ENCODE measurements at regions not wholly inside any gene's neighbourhood (a gene's known extent, or its start where the extent isn't known, plus 50 kb on each side); places are given as distances from the start of the nearest gene placed in this dataset.
"Not testable (repeated sequence)": the region's sequence is repeated elsewhere in the genome, so short reads cannot be mapped to it uniquely, and the experiment has no call there.

DNA sequence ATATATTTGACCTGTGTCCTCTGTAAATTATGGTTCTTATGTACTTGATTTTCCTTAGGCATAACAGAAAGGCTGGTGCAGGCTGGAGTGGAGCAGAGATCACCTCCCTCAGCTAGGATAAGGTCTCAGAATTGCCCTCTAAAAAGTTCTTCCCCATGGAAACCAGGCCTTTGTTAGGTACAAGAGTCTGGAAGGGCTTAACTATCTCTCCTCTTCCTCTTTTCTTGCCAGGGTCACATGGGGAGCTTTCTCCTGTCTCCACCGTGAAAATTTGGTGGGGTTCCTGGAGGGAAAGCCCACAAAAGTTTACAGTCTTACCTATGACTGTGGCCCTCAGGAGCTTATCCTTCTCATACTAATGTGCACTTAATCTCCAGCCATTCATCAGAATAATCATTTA lies 633.2 kb downstream of the MCTP2 start:
- no peak overlapping the region for H3K4me2 ChIP-seq
- no peaks in the 10 kb centered on the region for H3K36me3 ChIP-seq
- no peak overlapping the region for H3K27ac ChIP-seq
- no peak for TF ChIP-seq Cebpa-rat (IDR thresholded peaks at IDR 0.05)
- peaks cover 13% of the 10 kb centered on the region for H3K9me3 ChIP-seq
- H4K20me1 ChIP-seq = no peaks in the 10 kb centered on the region
- no peaks in the 10 kb centered on the region for H3K27me3 ChIP-seq
- H3K4me1 ChIP-seq = no peaks in the 10 kb centered on the region
- H3K4me3 ChIP-seq = no peak overlapping the region
- H3K9ac ChIP-seq = no peak overlapping the region

DNA sequence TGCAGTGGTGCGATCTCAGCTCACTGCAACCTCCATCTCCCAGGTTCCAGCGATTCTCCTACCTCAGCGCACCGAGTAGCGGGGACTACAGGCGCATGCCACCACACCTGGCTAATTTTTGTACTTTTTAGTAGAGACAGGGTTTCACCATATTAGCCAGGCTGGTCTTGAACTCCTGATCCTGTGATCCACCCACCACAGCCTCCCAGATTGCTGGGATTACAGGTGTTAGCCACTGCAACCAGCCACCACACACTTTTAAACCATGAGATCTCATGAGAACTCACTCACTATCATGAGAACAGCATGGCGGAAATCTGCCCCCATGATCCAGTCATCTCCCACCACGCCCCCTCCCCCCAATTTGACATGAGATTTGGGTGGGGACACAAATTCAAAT lies 636.9 kb downstream of the MCTP2 start:
- H3K4me1 ChIP-seq, H3K4me2 ChIP-seq, H3K9ac ChIP-seq, H3K27me3 ChIP-seq, H3K4me3 ChIP-seq, H3K36me3 ChIP-seq, H4K20me1 ChIP-seq, H3K27ac ChIP-seq: not testable (repeated sequence)
- peaks cover 11% of the 10 kb centered on the region for H3K9me3 ChIP-seq

DNA sequence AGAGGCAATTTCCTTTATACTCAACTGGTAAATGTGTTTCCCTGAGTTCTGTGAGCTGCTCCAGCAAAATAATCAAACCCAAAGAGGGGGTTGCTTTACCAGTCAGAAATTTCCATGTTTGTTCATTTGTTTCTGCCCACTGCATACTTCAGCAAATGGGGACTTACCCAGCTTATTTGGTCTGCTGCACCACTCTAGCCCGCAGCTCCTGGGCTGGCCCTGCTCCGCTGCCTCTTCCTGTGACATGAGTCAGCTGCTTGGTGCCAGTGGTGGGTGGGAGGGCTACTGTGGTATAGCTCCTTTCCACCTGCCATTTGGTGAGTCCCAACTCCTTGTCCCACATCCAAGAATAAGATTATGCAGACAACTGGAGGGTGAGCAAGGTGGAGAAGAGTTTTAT lies 644.2 kb downstream of the MCTP2 start:
- no peak for TF ChIP-seq Cebpa-rat (IDR thresholded peaks at IDR 0.05)
- no peak overlapping the region for H3K27ac ChIP-seq
- H3K4me3 ChIP-seq = no peak overlapping the region

DNA sequence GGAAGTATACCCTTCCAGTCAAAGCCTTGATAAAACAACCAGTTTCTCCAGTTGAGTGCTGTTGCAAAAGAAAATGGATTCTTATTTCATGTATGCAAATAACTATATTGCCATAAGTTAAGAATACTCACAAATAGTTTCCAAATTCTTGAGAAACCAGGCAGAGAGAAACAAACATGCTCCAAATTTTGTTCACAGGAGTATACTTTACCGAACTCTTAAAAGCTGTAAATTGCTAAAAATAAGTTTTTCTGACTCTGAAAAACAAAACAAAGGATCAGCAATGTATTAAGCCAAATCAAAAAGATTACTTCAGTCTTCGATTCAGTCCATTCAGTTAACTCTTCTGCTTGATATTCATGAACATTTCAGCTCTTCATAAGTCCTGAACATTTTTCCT lies 646.5 kb downstream of the MCTP2 start:
- no peak overlapping the region for H3K4me3 ChIP-seq
- no peaks in the 10 kb centered on the region for H3K4me1 ChIP-seq
- peaks cover 25% of the 10 kb centered on the region for H3K9me3 ChIP-seq
- H3K27ac ChIP-seq = no peak overlapping the region
- H3K27me3 ChIP-seq = no peaks in the 10 kb centered on the region
- H3K4me2 ChIP-seq = no peak overlapping the region
- no peak for TF ChIP-seq Cebpa-rat (IDR thresholded peaks at IDR 0.05)
- no peak overlapping the region for H3K9ac ChIP-seq
- no peaks in the 10 kb centered on the region for H3K36me3 ChIP-seq
- no peaks in the 10 kb centered on the region for H4K20me1 ChIP-seq

More for the DNA sequence above, 644.2 kb downstream of the MCTP2 start:
- Histone ChIP-seq H3K36me3 (no peaks in the 10 kb centered on the region), H4K20me1 (no peaks in the 10 kb centered on the region), H3K9me3 (peaks cover 25% of the 10 kb centered on the region), H3K27me3 (no peaks in the 10 kb centered on the region), H3K9ac (no peak overlapping the region), H3K4me1 (no peaks in the 10 kb centered on the region), H3K4me2 (no peak overlapping the region)

DNA sequence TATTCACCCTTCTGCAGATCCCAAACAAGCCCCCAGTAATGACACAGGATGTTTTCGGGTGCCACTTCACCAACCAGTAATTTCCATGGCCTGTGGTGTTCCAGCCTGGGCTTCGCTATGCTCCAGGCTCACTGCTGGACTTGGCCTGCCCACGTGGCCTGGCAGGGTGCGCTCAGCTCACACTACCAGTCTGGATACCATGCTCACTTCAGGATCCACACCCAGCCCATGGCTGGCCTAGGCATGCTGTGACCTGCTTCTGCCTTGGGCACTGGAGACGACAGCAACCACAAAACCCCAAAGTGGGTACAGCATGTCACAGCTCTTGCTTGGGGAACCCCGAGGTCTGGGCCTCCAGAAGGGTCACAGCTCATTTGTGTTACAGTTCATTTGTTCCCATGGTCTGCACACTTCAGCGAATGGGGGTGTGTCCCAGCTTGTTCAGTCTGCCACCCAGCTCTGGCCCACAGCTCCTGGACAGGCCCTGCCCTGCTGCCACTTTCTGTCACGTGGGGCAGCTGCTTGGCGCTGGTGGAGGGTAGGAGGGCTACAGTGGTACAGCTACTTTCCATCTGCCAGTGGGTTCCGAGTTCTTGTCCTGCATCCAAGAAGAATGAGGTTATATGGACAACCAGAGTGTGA lies 650.8 kb downstream of the MCTP2 start:
- H3K27me3 ChIP-seq = no peaks in the 10 kb centered on the region
- H3K27ac ChIP-seq = no peak overlapping the region
- H3K4me1 ChIP-seq = no peaks in the 10 kb centered on the region
- no peak for TF ChIP-seq Cebpa-rat (IDR thresholded peaks at IDR 0.05)
- H3K4me3 ChIP-seq = no peak overlapping the region
- H4K20me1 ChIP-seq = no peaks in the 10 kb centered on the region
- H3K4me2 ChIP-seq = no peak overlapping the region
- H3K9me3 ChIP-seq = peaks cover 9% of the 10 kb centered on the region; the same call in 1 of the 2 replicates
- H3K36me3 ChIP-seq = no peaks in the 10 kb centered on the region
- H3K9ac ChIP-seq = no peak overlapping the region

DNA sequence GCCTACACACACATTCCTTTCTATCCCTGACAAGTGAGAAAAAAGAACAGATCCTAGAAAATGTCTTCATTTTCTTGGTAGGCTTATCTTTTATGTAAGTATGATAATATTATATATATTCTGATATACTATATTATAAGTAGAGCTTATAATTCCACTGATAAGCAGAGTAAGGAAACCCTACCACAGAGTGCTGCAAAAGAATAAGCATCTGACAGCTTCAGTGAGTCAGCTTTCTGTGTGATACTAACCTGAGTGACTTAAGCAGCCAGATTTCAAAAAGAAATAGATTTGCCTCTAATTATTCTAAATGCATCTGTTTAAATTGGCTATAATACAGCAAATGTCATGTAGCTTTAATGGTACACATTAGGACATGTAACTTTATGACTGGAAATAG lies 656.0 kb downstream of the MCTP2 start:
- no peaks in the 10 kb centered on the region for H3K36me3 ChIP-seq
- H3K27me3 ChIP-seq = no peaks in the 10 kb centered on the region
- no peak overlapping the region for H3K9ac ChIP-seq
- no peaks in the 10 kb centered on the region for H3K4me1 ChIP-seq
- no peak overlapping the region for H3K4me3 ChIP-seq
- no peak overlapping the region for H3K27ac ChIP-seq
- no peaks in the 10 kb centered on the region for H4K20me1 ChIP-seq
- no peaks in the 10 kb centered on the region; the same call in 1 of the 2 replicates for H3K9me3 ChIP-seq
- TF ChIP-seq Cebpa-rat (IDR thresholded peaks at IDR 0.05) = no peak
- H3K4me2 ChIP-seq = no peak overlapping the region

DNA sequence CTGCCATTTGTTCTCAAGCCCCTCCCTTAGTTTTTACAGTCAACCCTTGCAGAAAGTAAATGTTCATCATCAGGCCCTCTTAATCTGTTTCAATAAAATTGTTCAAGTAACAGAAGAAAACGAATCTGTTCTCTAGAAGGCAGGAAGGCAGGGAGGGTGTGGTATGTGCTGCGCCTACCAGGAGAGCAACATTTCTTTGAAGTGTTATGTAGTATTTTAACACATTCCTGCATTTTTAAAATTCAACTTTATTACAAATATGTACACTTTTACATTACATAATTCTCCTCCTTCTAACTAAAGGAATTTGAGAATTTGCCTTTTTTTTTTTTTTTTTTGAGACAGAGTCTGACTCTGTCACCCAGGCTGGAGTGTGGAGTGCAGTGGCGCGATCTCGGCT lies 657.8 kb downstream of the MCTP2 start:
- no peaks in the 10 kb centered on the region for H3K9me3 ChIP-seq
- H4K20me1 ChIP-seq = no peaks in the 10 kb centered on the region
- TF ChIP-seq Cebpa-rat (IDR thresholded peaks at IDR 0.05) = no peak
- H3K4me1 ChIP-seq = no peaks in the 10 kb centered on the region
- H3K36me3 ChIP-seq = no peaks in the 10 kb centered on the region
- H3K4me2 ChIP-seq = no peak overlapping the region
- no peak overlapping the region for H3K9ac ChIP-seq
- no peak overlapping the region for H3K27ac ChIP-seq
- H3K4me3 ChIP-seq = no peak overlapping the region
- H3K27me3 ChIP-seq = no peaks in the 10 kb centered on the region

DNA sequence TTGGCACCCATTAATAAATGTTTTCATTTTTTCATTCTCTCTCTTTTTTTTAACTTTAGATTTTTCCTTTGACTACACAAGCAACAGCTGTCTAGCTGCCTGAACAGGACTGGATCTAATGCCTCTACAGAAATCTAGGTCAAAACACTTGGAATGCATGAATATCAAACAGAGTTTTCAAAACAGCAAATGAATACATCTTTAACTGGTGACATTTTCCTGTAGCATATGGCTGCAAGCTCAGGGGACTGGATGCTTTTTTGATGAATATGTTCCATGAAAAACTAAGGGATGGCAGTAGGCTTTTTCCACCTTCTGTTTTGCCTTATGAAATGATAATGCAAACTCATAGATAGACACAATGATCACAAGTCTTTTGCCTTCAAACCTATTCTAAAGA lies 661.7 kb downstream of the MCTP2 start:
- Histone ChIP-seq H3K36me3 (no peaks in the 10 kb centered on the region), H3K4me2 (no peak overlapping the region), H3K4me3 (no peak overlapping the region), H3K27ac (no peak overlapping the region), H3K9me3 (no peaks in the 10 kb centered on the region), H4K20me1 (no peaks in the 10 kb centered on the region), H3K9ac (no peak overlapping the region), H3K4me1 (no peaks in the 10 kb centered on the region), H3K27me3 (no peaks in the 10 kb centered on the region)
- no peak for TF ChIP-seq Cebpa-rat (IDR thresholded peaks at IDR 0.05)

DNA sequence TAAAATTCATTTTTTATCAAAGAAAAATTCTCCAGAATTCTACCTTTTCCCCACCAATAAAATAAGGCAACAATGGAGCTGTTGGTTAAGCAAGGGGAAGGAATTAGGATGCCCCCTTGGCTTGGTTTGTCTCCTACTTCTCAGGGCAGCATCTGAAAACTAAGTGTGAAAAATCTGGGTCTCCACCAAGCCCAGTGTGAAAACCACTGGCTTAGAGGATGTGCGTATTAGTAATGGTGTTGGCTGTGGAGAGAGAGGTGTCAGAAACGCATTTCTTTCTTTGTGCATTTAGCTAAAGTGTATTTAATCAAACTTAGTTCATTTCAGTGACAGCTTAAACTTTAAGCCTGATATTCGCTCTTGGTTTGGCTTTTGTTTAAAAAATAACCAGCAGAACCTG lies 662.7 kb downstream of the MCTP2 start:
- no peak overlapping the region for H3K27ac ChIP-seq
- H3K9ac ChIP-seq = no peak overlapping the region
- no peaks in the 10 kb centered on the region for H3K9me3 ChIP-seq
- H3K4me1 ChIP-seq = no peaks in the 10 kb centered on the region
- H3K4me2 ChIP-seq = no peak overlapping the region
- H3K4me3 ChIP-seq = no peak overlapping the region
- no peaks in the 10 kb centered on the region for H3K27me3 ChIP-seq
- H3K36me3 ChIP-seq = no peaks in the 10 kb centered on the region
- no peak for TF ChIP-seq Cebpa-rat (IDR thresholded peaks at IDR 0.05)
- no peaks in the 10 kb centered on the region for H4K20me1 ChIP-seq

DNA sequence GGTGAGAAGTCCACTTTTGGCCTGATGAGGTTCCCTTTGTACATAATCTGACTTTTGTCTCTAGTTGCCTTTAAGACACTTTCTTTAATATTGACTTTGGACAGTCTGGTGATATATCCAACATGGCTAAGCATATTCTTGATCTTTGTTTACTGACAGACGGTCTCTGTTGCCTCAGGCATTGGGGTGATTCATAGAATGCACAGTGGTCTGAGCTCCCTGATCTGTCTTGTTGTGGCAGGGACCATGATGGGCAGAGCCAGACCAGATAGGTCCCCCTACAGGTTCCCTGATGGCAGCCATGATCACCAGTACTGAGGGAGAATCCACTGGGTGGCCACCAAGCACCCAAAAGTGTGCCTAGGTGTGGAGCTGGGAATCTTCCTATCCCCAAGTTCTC lies 678.1 kb downstream of the MCTP2 start:
- no peak overlapping the region for H3K4me2 ChIP-seq

DNA sequence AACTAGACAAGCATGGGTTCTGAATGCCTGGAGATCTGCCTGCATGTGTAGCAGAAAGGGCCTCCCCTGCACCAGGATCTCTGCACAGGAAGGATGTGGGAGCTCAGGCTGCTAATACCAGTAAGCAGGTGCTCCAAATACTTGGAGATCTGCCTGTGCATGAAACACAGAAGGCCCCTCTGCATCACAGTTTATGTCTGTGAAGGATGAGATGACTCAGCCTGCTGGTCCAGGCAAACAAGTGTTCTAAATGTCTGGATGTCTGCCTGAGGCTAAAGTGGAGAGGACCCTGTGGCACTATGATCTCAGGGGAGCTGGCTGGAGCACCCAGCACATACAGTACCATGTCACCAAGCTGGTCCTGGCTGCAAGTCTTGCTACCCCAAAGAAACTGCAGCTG lies 678.8 kb downstream of the MCTP2 start:
- TF ChIP-seq Cebpa-rat (IDR thresholded peaks at IDR 0.05) = no peak
- Histone ChIP-seq H3K9ac (no peak overlapping the region), H3K27me3 (no peaks in the 10 kb centered on the region), H3K4me2 (no peak overlapping the region), H3K36me3 (no peaks in the 10 kb centered on the region), H3K4me3 (no peak overlapping the region), H3K9me3 (peaks cover 13% of the 10 kb centered on the region; the same call in 1 of the 2 replicates), H3K27ac (no peak overlapping the region), H3K4me1 (no peaks in the 10 kb centered on the region), H4K20me1 (no peaks in the 10 kb centered on the region)

More for the DNA sequence above, 678.1 kb downstream of the MCTP2 start:
- Histone ChIP-seq H4K20me1 (no peaks in the 10 kb centered on the region), H3K9ac (no peak overlapping the region), H3K9me3 (peaks cover 13% of the 10 kb centered on the region; the same call in 1 of the 2 replicates), H3K36me3 (no peaks in the 10 kb centered on the region), H3K4me1 (no peaks in the 10 kb centered on the region), H3K4me3 (no peak overlapping the region), H3K27ac (no peak overlapping the region), H3K27me3 (no peaks in the 10 kb centered on the region)
- no peak for TF ChIP-seq Cebpa-rat (IDR thresholded peaks at IDR 0.05)

Measured in BLaER1 (cell line).